ENCODE measurements at regions not wholly inside any gene's neighbourhood (a gene's known extent, or its start where the extent isn't known, plus 50 kb on each side); places are given as distances from the start of the nearest gene placed in this dataset.

- no peaks in the 10 kb centered on the region for H3K36me3 ChIP-seq (ENCODE audit: insufficient read depth, low read length)
These were observed 702.5 kb downstream of the ARAP2 start for GRCh38 chr4:35541888-35542213.

GRCh38 chr4:35548921-35549320 lies 695.4 kb downstream of the ARAP2 start:
- Histone ChIP-seq H3K9me3 (ENCODE audit: control insufficient read depth, insufficient read depth, low read length) (no peaks in the 10 kb centered on the region), H3K9ac (ENCODE audit: low read depth, low read length) (no peak overlapping the region), H3K4me1 (ENCODE audit: insufficient read depth, low read length) (no peaks in the 10 kb centered on the region), H3K36me3 (ENCODE audit: insufficient read depth, low read length) (no peaks in the 10 kb centered on the region)

More at GRCh38 chr4:35541888-35542213, 702.5 kb downstream of the ARAP2 start:
- Histone ChIP-seq H3K9ac (ENCODE audit: low read depth, low read length) (no peak overlapping the region), H3K9me3 (ENCODE audit: control insufficient read depth, insufficient read depth, low read length) (no peaks in the 10 kb centered on the region), H3K4me1 (ENCODE audit: insufficient read depth, low read length) (no peaks in the 10 kb centered on the region)

GRCh38 chr4:35556387-35556786 lies 687.9 kb downstream of the ARAP2 start:
- no peaks in the 10 kb centered on the region for H3K36me3 ChIP-seq (ENCODE audit: insufficient read depth, low read length)
- H3K4me1 ChIP-seq (ENCODE audit: insufficient read depth, low read length) = no peaks in the 10 kb centered on the region
- no peak overlapping the region for H3K9ac ChIP-seq (ENCODE audit: low read depth, low read length)
- H3K9me3 ChIP-seq (ENCODE audit: control insufficient read depth, insufficient read depth, low read length) = peaks cover 8% of the 10 kb centered on the region

- Histone ChIP-seq H3K9ac (ENCODE audit: low read depth, low read length) (no peak overlapping the region), H3K9me3 (ENCODE audit: control insufficient read depth, insufficient read depth, low read length) (peaks cover 8% of the 10 kb centered on the region), H3K4me1 (ENCODE audit: insufficient read depth, low read length) (no peaks in the 10 kb centered on the region), H3K36me3 (ENCODE audit: insufficient read depth, low read length) (no peaks in the 10 kb centered on the region)
These were observed 684.6 kb downstream of the ARAP2 start for GRCh38 chr4:35559559-35560365.

- no peaks in the 10 kb centered on the region for H3K4me1 ChIP-seq (ENCODE audit: insufficient read depth, low read length)
- peaks cover 8% of the 10 kb centered on the region for H3K9me3 ChIP-seq (ENCODE audit: control insufficient read depth, insufficient read depth, low read length)
- no peaks in the 10 kb centered on the region for H3K36me3 ChIP-seq (ENCODE audit: insufficient read depth, low read length)
- H3K9ac ChIP-seq (ENCODE audit: low read depth, low read length) = no peak overlapping the region
These were observed 681.5 kb downstream of the ARAP2 start for GRCh38 chr4:35562861-35563260.

- Histone ChIP-seq H3K9ac (ENCODE audit: low read depth, low read length) (no peak overlapping the region), H3K36me3 (ENCODE audit: insufficient read depth, low read length) (no peaks in the 10 kb centered on the region), H3K9me3 (ENCODE audit: control insufficient read depth, insufficient read depth, low read length) (no peaks in the 10 kb centered on the region; the same call in 1 of the 2 replicates), H3K4me1 (ENCODE audit: insufficient read depth, low read length) (no peaks in the 10 kb centered on the region)
These were observed 678.7 kb downstream of the ARAP2 start for GRCh38 chr4:35565640-35566039.

GRCh38 chr4:35591035-35591434 lies 653.3 kb downstream of the ARAP2 start:
- no peaks in the 10 kb centered on the region for H3K36me3 ChIP-seq (ENCODE audit: insufficient read depth, low read length)
- no peak overlapping the region for H3K9ac ChIP-seq (ENCODE audit: low read depth, low read length)
- no peaks in the 10 kb centered on the region for H3K4me1 ChIP-seq (ENCODE audit: insufficient read depth, low read length)
- no peaks in the 10 kb centered on the region for H3K9me3 ChIP-seq (ENCODE audit: control insufficient read depth, insufficient read depth, low read length)

- Histone ChIP-seq H3K9me3 (ENCODE audit: control insufficient read depth, insufficient read depth, low read length) (no peaks in the 10 kb centered on the region), H3K36me3 (ENCODE audit: insufficient read depth, low read length) (no peaks in the 10 kb centered on the region), H3K4me1 (ENCODE audit: insufficient read depth, low read length) (no peaks in the 10 kb centered on the region), H3K9ac (ENCODE audit: low read depth, low read length) (no peak overlapping the region)
These were observed 640.1 kb downstream of the ARAP2 start for GRCh38 chr4:35604252-35604651.

- H3K9me3 ChIP-seq (ENCODE audit: control insufficient read depth, insufficient read depth, low read length) = no peaks in the 10 kb centered on the region
- H3K36me3 ChIP-seq (ENCODE audit: insufficient read depth, low read length) = no peaks in the 10 kb centered on the region
- H3K9ac ChIP-seq (ENCODE audit: low read depth, low read length) = no peak overlapping the region
- no peaks in the 10 kb centered on the region for H3K4me1 ChIP-seq (ENCODE audit: insufficient read depth, low read length)
These were observed 639.6 kb downstream of the ARAP2 start for GRCh38 chr4:35604724-35605123.

GRCh38 chr4:35608205-35608604 lies 636.1 kb downstream of the ARAP2 start:
- H3K9me3 ChIP-seq (ENCODE audit: control insufficient read depth, insufficient read depth, low read length) = no peaks in the 10 kb centered on the region
- H3K36me3 ChIP-seq (ENCODE audit: insufficient read depth, low read length) = no peaks in the 10 kb centered on the region
- no peaks in the 10 kb centered on the region for H3K4me1 ChIP-seq (ENCODE audit: insufficient read depth, low read length)
- no peak overlapping the region for H3K9ac ChIP-seq (ENCODE audit: low read depth, low read length)

GRCh38 chr4:35614120-35614519 lies 630.2 kb downstream of the ARAP2 start:
- Histone ChIP-seq H3K9me3 (ENCODE audit: control insufficient read depth, insufficient read depth, low read length) (no peaks in the 10 kb centered on the region), H3K9ac (ENCODE audit: low read depth, low read length) (no peak overlapping the region), H3K36me3 (ENCODE audit: insufficient read depth, low read length) (no peaks in the 10 kb centered on the region), H3K4me1 (ENCODE audit: insufficient read depth, low read length) (no peaks in the 10 kb centered on the region)

- H3K4me1 ChIP-seq (ENCODE audit: insufficient read depth, low read length) = no peaks in the 10 kb centered on the region
- H3K36me3 ChIP-seq (ENCODE audit: insufficient read depth, low read length) = no peaks in the 10 kb centered on the region
- H3K9me3 ChIP-seq (ENCODE audit: control insufficient read depth, insufficient read depth, low read length) = no peaks in the 10 kb centered on the region
- no peak overlapping the region for H3K9ac ChIP-seq (ENCODE audit: low read depth, low read length)
These were observed 604.4 kb downstream of the ARAP2 start for GRCh38 chr4:35639929-35640328.

GRCh38 chr4:35643661-35644060 lies 600.7 kb downstream of the ARAP2 start:
- no peak overlapping the region for H3K9ac ChIP-seq (ENCODE audit: low read depth, low read length)

GRCh38 chr4:35644591-35644990 lies 599.7 kb downstream of the ARAP2 start:
- Histone ChIP-seq H3K9me3 (ENCODE audit: control insufficient read depth, insufficient read depth, low read length) (no peaks in the 10 kb centered on the region), H3K9ac (ENCODE audit: low read depth, low read length) (no peak overlapping the region), H3K4me1 (ENCODE audit: insufficient read depth, low read length) (no peaks in the 10 kb centered on the region), H3K36me3 (ENCODE audit: insufficient read depth, low read length) (no peaks in the 10 kb centered on the region)

More at GRCh38 chr4:35643661-35644060, 600.7 kb downstream of the ARAP2 start:
- no peaks in the 10 kb centered on the region for H3K36me3 ChIP-seq (ENCODE audit: insufficient read depth, low read length)
- H3K9me3 ChIP-seq (ENCODE audit: control insufficient read depth, insufficient read depth, low read length) = no peaks in the 10 kb centered on the region
- no peaks in the 10 kb centered on the region for H3K4me1 ChIP-seq (ENCODE audit: insufficient read depth, low read length)

- Histone ChIP-seq H3K9me3 (ENCODE audit: control insufficient read depth, insufficient read depth, low read length) (no peaks in the 10 kb centered on the region), H3K36me3 (ENCODE audit: insufficient read depth, low read length) (no peaks in the 10 kb centered on the region), H3K4me1 (ENCODE audit: insufficient read depth, low read length) (no peaks in the 10 kb centered on the region), H3K9ac (ENCODE audit: low read depth, low read length) (no peak overlapping the region)
These were observed 595.3 kb downstream of the ARAP2 start for GRCh38 chr4:35649011-35649410.

Measured in ES-I3 (cell line).